ENCODE measurements at regions not wholly inside any gene's neighbourhood (a gene's known extent, or its start where the extent isn't known, plus 50 kb on each side); places are given as distances from the start of the nearest gene placed in this dataset.

- H3K27me3 ChIP-seq, result no peaks in the 10 kb centered on the region
- H3K4me1 ChIP-seq, result no peaks in the 10 kb centered on the region
- no peak overlapping the region for H3K4me3 ChIP-seq
- TF ChIP-seq CTCF (IDR thresholded peaks at IDR 0.05), result no peak
- H3K9me3 ChIP-seq, result no peaks in the 10 kb centered on the region
- intact Hi-C loops (cut with DNase I; ENCODE audit: low total_unique reads), result no loop called here
- no peaks in the 10 kb centered on the region for H3K36me3 ChIP-seq
- no peak overlapping the region for H3K27ac ChIP-seq
- no peak for DNase-seq
Measured at GRCh38 chr20:22502731-22503191, 81.6 kb downstream of the FOXA2 start.

- H3K4me3 ChIP-seq, result no peak overlapping the region
- H3K27me3 ChIP-seq, result no peaks in the 10 kb centered on the region
- DNase-seq, result no peak
- intact Hi-C loops (cut with DNase I; ENCODE audit: low total_unique reads), result no loop called here
- H3K9me3 ChIP-seq, result no peaks in the 10 kb centered on the region
- no peaks in the 10 kb centered on the region for H3K4me1 ChIP-seq
- H3K27ac ChIP-seq, result no peak overlapping the region
- no peak for TF ChIP-seq CTCF (IDR thresholded peaks at IDR 0.05)
- H3K36me3 ChIP-seq, result no peaks in the 10 kb centered on the region
Measured at GRCh38 chr20:22501566-22502344, 82.6 kb downstream of the FOXA2 start.

- DNase-seq, result no peak
- Histone ChIP-seq H3K27me3 (no peaks in the 10 kb centered on the region), H3K4me3 (no peak overlapping the region), H3K4me1 (no peaks in the 10 kb centered on the region), H3K9me3 (no peaks in the 10 kb centered on the region), H3K36me3 (no peaks in the 10 kb centered on the region), H3K27ac (no peak overlapping the region)
- intact Hi-C loops (cut with DNase I; ENCODE audit: low total_unique reads), result no loop called here
- TF ChIP-seq CTCF (IDR thresholded peaks at IDR 0.05), result no peak
Measured at GRCh38 chr20:22501034-22501433, 83.3 kb downstream of the FOXA2 start.

- no peak for DNase-seq
- intact Hi-C loops (cut with DNase I; ENCODE audit: low total_unique reads), result no loop called here
- Histone ChIP-seq H3K4me3 (no peak overlapping the region), H3K9me3 (no peaks in the 10 kb centered on the region), H3K27me3 (no peaks in the 10 kb centered on the region), H3K36me3 (no peaks in the 10 kb centered on the region), H3K27ac (no peak overlapping the region), H3K4me1 (no peaks in the 10 kb centered on the region)
- TF ChIP-seq CTCF (IDR thresholded peaks at IDR 0.05), result no peak
Measured at GRCh38 chr20:22499515-22500166, 84.7 kb downstream of the FOXA2 start.

- intact Hi-C loops (cut with DNase I; ENCODE audit: low total_unique reads), result no loop called here
- H3K36me3 ChIP-seq, result no peaks in the 10 kb centered on the region
Measured at GRCh38 chr20:22496817-22497216, 87.6 kb downstream of the FOXA2 start.

More at GRCh38 chr20:22496817-22497216, 87.6 kb downstream of the FOXA2 start:
- Histone ChIP-seq H3K4me1 (no peaks in the 10 kb centered on the region), H3K27ac (no peak overlapping the region), H3K9me3 (no peaks in the 10 kb centered on the region), H3K27me3 (peaks cover 0 to 3% of the 10 kb centered on the region in 2 donors), H3K4me3 (no peak overlapping the region)
- DNase-seq, result no peak
- no peak for TF ChIP-seq CTCF (IDR thresholded peaks at IDR 0.05)
